ENCODE measurements at regions not wholly inside any gene's neighbourhood (a gene's known extent, or its start where the extent isn't known, plus 50 kb on each side); places are given as distances from the start of the nearest gene placed in this dataset.

DNA sequence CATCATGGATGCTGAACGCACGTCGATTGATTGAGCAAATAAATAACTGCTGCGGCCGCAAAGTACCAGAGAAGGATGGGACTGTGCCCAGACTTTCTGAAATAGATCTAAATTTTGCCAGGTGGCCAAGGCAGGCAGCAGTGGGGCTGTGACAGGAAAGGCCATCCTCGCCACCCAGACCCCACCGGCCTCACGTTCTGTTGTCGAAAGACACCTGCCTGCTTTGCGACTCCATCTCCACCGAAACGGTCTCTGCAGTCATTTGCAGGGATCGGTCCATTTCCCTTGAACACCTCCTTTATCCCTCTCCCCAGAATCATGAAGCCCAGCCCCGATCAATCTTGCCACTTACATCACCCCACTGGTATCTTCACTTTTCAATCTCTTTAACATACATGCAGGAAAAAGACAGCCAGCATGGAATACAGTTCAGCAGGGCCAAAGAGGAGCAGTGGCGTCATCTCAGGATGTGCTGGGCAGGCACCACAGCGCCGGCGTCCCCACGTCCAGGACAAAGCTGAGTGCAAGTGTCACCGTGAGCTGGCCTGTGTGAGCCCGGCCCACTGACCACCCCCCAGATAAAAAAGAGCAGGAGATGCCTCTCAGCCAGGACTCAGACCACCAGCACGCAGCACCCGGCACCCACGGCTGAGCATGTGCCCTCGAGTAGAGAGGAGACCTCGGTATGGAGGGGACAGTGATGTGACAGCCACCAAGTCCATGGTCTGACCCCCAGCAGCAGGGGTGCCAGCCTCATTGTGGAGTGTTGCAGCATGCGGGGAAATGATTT is 610.3 kb downstream of the TBC1D22A start:
- TF ChIP-seq, protein P1, sequence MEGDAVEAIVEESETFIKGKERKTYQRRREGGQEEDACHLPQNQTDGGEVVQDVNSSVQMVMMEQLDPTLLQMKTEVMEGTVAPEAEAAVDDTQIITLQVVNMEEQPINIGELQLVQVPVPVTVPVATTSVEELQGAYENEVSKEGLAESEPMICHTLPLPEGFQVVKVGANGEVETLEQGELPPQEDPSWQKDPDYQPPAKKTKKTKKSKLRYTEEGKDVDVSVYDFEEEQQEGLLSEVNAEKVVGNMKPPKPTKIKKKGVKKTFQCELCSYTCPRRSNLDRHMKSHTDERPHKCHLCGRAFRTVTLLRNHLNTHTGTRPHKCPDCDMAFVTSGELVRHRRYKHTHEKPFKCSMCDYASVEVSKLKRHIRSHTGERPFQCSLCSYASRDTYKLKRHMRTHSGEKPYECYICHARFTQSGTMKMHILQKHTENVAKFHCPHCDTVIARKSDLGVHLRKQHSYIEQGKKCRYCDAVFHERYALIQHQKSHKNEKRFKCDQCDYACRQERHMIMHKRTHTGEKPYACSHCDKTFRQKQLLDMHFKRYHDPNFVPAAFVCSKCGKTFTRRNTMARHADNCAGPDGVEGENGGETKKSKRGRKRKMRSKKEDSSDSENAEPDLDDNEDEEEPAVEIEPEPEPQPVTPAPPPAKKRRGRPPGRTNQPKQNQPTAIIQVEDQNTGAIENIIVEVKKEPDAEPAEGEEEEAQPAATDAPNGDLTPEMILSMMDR (IDR thresholded peaks at IDR 0.05) = no peak
- no peak for TF ChIP-seq POLR2A (IDR thresholded peaks at IDR 0.05)

Measured in tibial nerve (tissue), 3 donors.